Right forelimb (tissue), 1 donor: ENCODE measurements at regions not wholly inside any gene's neighbourhood (a gene's known extent, or its start where the extent isn't known, plus 50 kb on each side); places are given as distances from the start of the nearest gene placed in this dataset.

Source experiments
- DNase-seq: peaks from one replicate; pipeline ENCODE4 v3.0.0-alpha.2; 2018

- no peak for DNase-seq
Observed at GRCh38 chr20:40961176-40961575, 67.4 kb upstream of the TOP1 start.

- DNase-seq, result no peak
Observed at GRCh38 chr20:40961686-40962640, 66.7 kb upstream of the TOP1 start.

GRCh38 chr20:40962733-40963504 is 65.7 kb upstream of the TOP1 start:
- peak; percentile 83 for DNase-seq

GRCh38 chr20:40963505-40963845 is 65.1 kb upstream of the TOP1 start:
- DNase-seq, result no peak

- no peak for DNase-seq
Observed at GRCh38 chr20:40965671-40966070, 63.0 kb upstream of the TOP1 start.

DNA sequence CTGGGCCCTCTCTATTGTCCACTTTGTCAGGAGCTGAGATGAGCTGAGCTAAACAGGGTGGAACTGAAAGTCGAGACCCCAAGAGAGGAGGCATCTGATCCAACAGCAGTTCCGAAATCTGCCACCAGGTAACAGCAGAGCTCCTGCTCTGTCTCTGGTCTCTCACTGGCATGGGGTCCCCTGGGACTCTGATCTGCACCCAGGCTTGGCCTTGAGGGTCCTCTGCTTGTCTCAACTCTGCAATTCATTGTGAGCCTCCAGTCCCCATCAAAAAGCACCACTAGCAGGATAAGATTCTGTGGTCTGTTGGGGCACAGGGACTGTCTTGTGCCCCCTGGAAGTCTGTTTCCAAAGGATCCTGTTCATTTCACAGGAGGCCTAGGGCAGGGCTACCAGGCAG is 62.5 kb upstream of the TOP1 start:
- no peak for DNase-seq

GRCh38 chr20:40966516-40967185 is 62.0 kb upstream of the TOP1 start:
- no peak for DNase-seq

DNA sequence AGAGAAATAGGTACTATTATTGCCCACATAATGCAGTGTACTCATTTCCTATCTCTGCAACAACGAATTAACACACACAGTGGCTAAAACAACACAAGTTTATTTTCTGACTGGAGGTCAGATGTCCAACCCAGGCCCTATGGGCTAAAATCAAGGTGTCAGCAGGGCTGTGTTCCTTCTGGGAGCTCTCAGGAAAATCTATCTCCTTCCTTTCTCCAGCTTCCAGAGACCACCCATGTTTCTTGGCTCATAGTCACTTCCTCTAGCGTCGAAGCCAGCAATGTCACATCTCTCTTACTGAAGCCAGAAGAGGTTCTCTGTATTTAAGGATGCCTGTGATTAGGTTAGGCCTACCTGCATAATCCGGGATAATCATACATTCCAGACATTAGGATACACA is 60.9 kb upstream of the TOP1 start:
- DNase-seq, result no peak

GRCh38 chr20:40968816-40969562 is 59.6 kb upstream of the TOP1 start:
- peak; percentile 91 for DNase-seq

GRCh38 chr20:40970218-40970617 is 58.4 kb upstream of the TOP1 start:
- DNase-seq, result no peak

GRCh38 chr20:40977218-40977617 is 51.4 kb upstream of the TOP1 start:
- DNase-seq, result no peak

DNA sequence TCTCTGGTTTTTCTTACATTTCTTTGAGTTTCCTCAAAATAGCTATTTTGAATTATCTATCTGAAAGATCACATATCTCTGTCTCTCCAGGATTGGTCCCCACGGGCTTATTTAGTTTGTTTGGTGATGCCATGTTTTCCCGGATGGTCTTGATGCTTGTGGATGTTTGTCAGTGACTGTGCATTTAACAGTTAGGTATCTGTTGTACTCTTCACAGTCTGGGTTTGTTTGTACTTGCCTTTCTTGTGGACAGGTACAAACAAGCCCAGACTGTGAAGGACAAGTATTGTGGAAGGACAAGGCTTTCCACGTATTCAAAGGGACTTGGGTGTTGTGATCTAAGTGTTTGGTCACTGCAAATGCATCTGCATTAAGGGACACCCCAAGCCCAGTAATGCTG is 49.9 kb upstream of the TOP1 start:
- no peak for DNase-seq
